ENCODE measurements at regions not wholly inside any gene's neighbourhood (a gene's known extent, or its start where the extent isn't known, plus 50 kb on each side); places are given as distances from the start of the nearest gene placed in this dataset.
A peak's percentile ranks its signal among the peaks of the same experiment; 100 is the strongest.

- Histone ChIP-seq H3K79me2 (ENCODE audit: control insufficient read depth, insufficient read depth, low read length, unreplicated experiment) (no peaks in the 10 kb centered on the region), H3K27me3 (ENCODE audit: insufficient read depth, low read length) (no peaks in the 10 kb centered on the region), H3K4me1 (ENCODE audit: control insufficient read depth, insufficient read depth, low read length, unreplicated experiment) (peaks cover 4% of the 10 kb centered on the region), H3K4me3 (ENCODE audit: low read depth, low read length) (no peak overlapping the region), H3K27ac (ENCODE audit: low read depth, low read length) (no peak overlapping the region), H3K36me3 (ENCODE audit: insufficient read depth, low read length) (no peaks in the 10 kb centered on the region), H2AFZ (ENCODE audit: low read length, unreplicated experiment) (no peak overlapping the region)
Measured at GRCh38 chr7:41013117-41013516, 689.8 kb downstream of the INHBA start.

GRCh38 chr7:41012041-41012440, 690.8 kb downstream of the INHBA start:
- no peaks in the 10 kb centered on the region for H3K79me2 ChIP-seq (ENCODE audit: control insufficient read depth, insufficient read depth, low read length, unreplicated experiment)
- no peak overlapping the region for H3K27ac ChIP-seq (ENCODE audit: low read depth, low read length)
- H3K27me3 ChIP-seq (ENCODE audit: insufficient read depth, low read length): no peaks in the 10 kb centered on the region
- H3K4me3 ChIP-seq (ENCODE audit: low read depth, low read length): no peak overlapping the region
- H2AFZ ChIP-seq (ENCODE audit: low read length, unreplicated experiment): no peak overlapping the region
- H3K4me1 ChIP-seq (ENCODE audit: control insufficient read depth, insufficient read depth, low read length, unreplicated experiment): peaks cover 10% of the 10 kb centered on the region
- no peaks in the 10 kb centered on the region for H3K36me3 ChIP-seq (ENCODE audit: insufficient read depth, low read length)

- H3K27ac ChIP-seq (ENCODE audit: low read depth, low read length): no peak overlapping the region
- no peaks in the 10 kb centered on the region for H3K79me2 ChIP-seq (ENCODE audit: control insufficient read depth, insufficient read depth, low read length, unreplicated experiment)
- H3K36me3 ChIP-seq (ENCODE audit: insufficient read depth, low read length): no peaks in the 10 kb centered on the region
- H3K27me3 ChIP-seq (ENCODE audit: insufficient read depth, low read length): no peaks in the 10 kb centered on the region
- peaks cover 20% of the 10 kb centered on the region for H3K4me1 ChIP-seq (ENCODE audit: control insufficient read depth, insufficient read depth, low read length, unreplicated experiment)
- peak overlapping the region; percentile 47 for H2AFZ ChIP-seq (ENCODE audit: low read length, unreplicated experiment)
- no peak overlapping the region for H3K4me3 ChIP-seq (ENCODE audit: low read depth, low read length)
Measured at GRCh38 chr7:41010967-41011366, 691.9 kb downstream of the INHBA start.

- Histone ChIP-seq H3K27ac (ENCODE audit: low read depth, low read length) (no peak overlapping the region), H2AFZ (ENCODE audit: low read length, unreplicated experiment) (peak overlapping the region; percentile 47), H3K4me3 (ENCODE audit: low read depth, low read length) (no peak overlapping the region), H3K27me3 (ENCODE audit: insufficient read depth, low read length) (no peaks in the 10 kb centered on the region), H3K79me2 (ENCODE audit: control insufficient read depth, insufficient read depth, low read length, unreplicated experiment) (no peaks in the 10 kb centered on the region), H3K4me1 (ENCODE audit: control insufficient read depth, insufficient read depth, low read length, unreplicated experiment) (peaks cover 26% of the 10 kb centered on the region), H3K36me3 (ENCODE audit: insufficient read depth, low read length) (no peaks in the 10 kb centered on the region)
Measured at GRCh38 chr7:41010418-41010817, 692.5 kb downstream of the INHBA start.

- Histone ChIP-seq H2AFZ (ENCODE audit: low read length, unreplicated experiment) (no peak overlapping the region), H3K36me3 (ENCODE audit: insufficient read depth, low read length) (no peaks in the 10 kb centered on the region), H3K4me3 (ENCODE audit: low read depth, low read length) (no peak overlapping the region), H3K79me2 (ENCODE audit: control insufficient read depth, insufficient read depth, low read length, unreplicated experiment) (no peaks in the 10 kb centered on the region), H3K27me3 (ENCODE audit: insufficient read depth, low read length) (no peaks in the 10 kb centered on the region), H3K4me1 (ENCODE audit: control insufficient read depth, insufficient read depth, low read length, unreplicated experiment) (peaks cover 35% of the 10 kb centered on the region), H3K27ac (ENCODE audit: low read depth, low read length) (no peak overlapping the region)
Measured at GRCh38 chr7:41007811-41008210, 695.1 kb downstream of the INHBA start.

- H3K27me3 ChIP-seq (ENCODE audit: insufficient read depth, low read length): no peaks in the 10 kb centered on the region
- no peak overlapping the region for H3K4me3 ChIP-seq (ENCODE audit: low read depth, low read length)
- no peaks in the 10 kb centered on the region for H3K36me3 ChIP-seq (ENCODE audit: insufficient read depth, low read length)
- H2AFZ ChIP-seq (ENCODE audit: low read length, unreplicated experiment): peak overlapping the region; percentile 48
- peak overlapping the region; percentile 73 for H3K27ac ChIP-seq (ENCODE audit: low read depth, low read length)
- peaks cover 35% of the 10 kb centered on the region for H3K4me1 ChIP-seq (ENCODE audit: control insufficient read depth, insufficient read depth, low read length, unreplicated experiment)
- H3K79me2 ChIP-seq (ENCODE audit: control insufficient read depth, insufficient read depth, low read length, unreplicated experiment): no peaks in the 10 kb centered on the region
Measured at GRCh38 chr7:41007351-41007751, 695.5 kb downstream of the INHBA start.

GRCh38 chr7:41006306-41006995, 696.4 kb downstream of the INHBA start:
- H3K27me3 ChIP-seq (ENCODE audit: insufficient read depth, low read length): no peaks in the 10 kb centered on the region
- peaks cover 35% of the 10 kb centered on the region for H3K4me1 ChIP-seq (ENCODE audit: control insufficient read depth, insufficient read depth, low read length, unreplicated experiment)
- no peaks in the 10 kb centered on the region for H3K36me3 ChIP-seq (ENCODE audit: insufficient read depth, low read length)
- H3K27ac ChIP-seq (ENCODE audit: low read depth, low read length): peak overlapping the region; percentile 73
- peak overlapping the region; percentile 4; the same call in 1 of the 2 replicates for H3K4me3 ChIP-seq (ENCODE audit: low read depth, low read length)
- peak overlapping the region; percentile 39 for H2AFZ ChIP-seq (ENCODE audit: low read length, unreplicated experiment)
- no peaks in the 10 kb centered on the region for H3K79me2 ChIP-seq (ENCODE audit: control insufficient read depth, insufficient read depth, low read length, unreplicated experiment)

GRCh38 chr7:41005374-41005901, 697.5 kb downstream of the INHBA start:
- H3K27ac ChIP-seq (ENCODE audit: low read depth, low read length): peak overlapping the region; percentile 73
- peaks cover 31% of the 10 kb centered on the region for H3K4me1 ChIP-seq (ENCODE audit: control insufficient read depth, insufficient read depth, low read length, unreplicated experiment)
- no peak overlapping the region for H2AFZ ChIP-seq (ENCODE audit: low read length, unreplicated experiment)

GRCh38 chr7:41003977-41004376, 698.9 kb downstream of the INHBA start:
- H3K79me2 ChIP-seq (ENCODE audit: control insufficient read depth, insufficient read depth, low read length, unreplicated experiment): no peaks in the 10 kb centered on the region
- H2AFZ ChIP-seq (ENCODE audit: low read length, unreplicated experiment): no peak overlapping the region
- no peak overlapping the region for H3K27ac ChIP-seq (ENCODE audit: low read depth, low read length)
- no peaks in the 10 kb centered on the region for H3K36me3 ChIP-seq (ENCODE audit: insufficient read depth, low read length)
- H3K27me3 ChIP-seq (ENCODE audit: insufficient read depth, low read length): no peaks in the 10 kb centered on the region
- no peak overlapping the region for H3K4me3 ChIP-seq (ENCODE audit: low read depth, low read length)
- H3K4me1 ChIP-seq (ENCODE audit: control insufficient read depth, insufficient read depth, low read length, unreplicated experiment): peaks cover 31% of the 10 kb centered on the region

More at GRCh38 chr7:41005374-41005901, 697.5 kb downstream of the INHBA start:
- H3K36me3 ChIP-seq (ENCODE audit: insufficient read depth, low read length): no peaks in the 10 kb centered on the region
- H3K27me3 ChIP-seq (ENCODE audit: insufficient read depth, low read length): no peaks in the 10 kb centered on the region
- H3K79me2 ChIP-seq (ENCODE audit: control insufficient read depth, insufficient read depth, low read length, unreplicated experiment): no peaks in the 10 kb centered on the region
- H3K4me3 ChIP-seq (ENCODE audit: low read depth, low read length): peak overlapping the region; percentile 0; the same call in 1 of the 2 replicates

- Histone ChIP-seq H3K79me2 (ENCODE audit: control insufficient read depth, insufficient read depth, low read length, unreplicated experiment) (no peaks in the 10 kb centered on the region), H3K4me1 (ENCODE audit: control insufficient read depth, insufficient read depth, low read length, unreplicated experiment) (peaks cover 31% of the 10 kb centered on the region), H3K27ac (ENCODE audit: low read depth, low read length) (no peak overlapping the region)
Measured at GRCh38 chr7:41003611-41003940, 699.3 kb downstream of the INHBA start.

More at GRCh38 chr7:41003611-41003940, 699.3 kb downstream of the INHBA start:
- no peak overlapping the region for H2AFZ ChIP-seq (ENCODE audit: low read length, unreplicated experiment)
- H3K4me3 ChIP-seq (ENCODE audit: low read depth, low read length): no peak overlapping the region
- H3K27me3 ChIP-seq (ENCODE audit: insufficient read depth, low read length): no peaks in the 10 kb centered on the region
- H3K36me3 ChIP-seq (ENCODE audit: insufficient read depth, low read length): no peaks in the 10 kb centered on the region
